GM12891 (cell line): ENCODE measurements at regions not wholly inside any gene's neighbourhood (a gene's known extent, or its start where the extent isn't known, plus 50 kb on each side); places are given as distances from the start of the nearest gene placed in this dataset.

Source experiments
- DNase-seq: peaks from one replicate; pipeline ENCODE4 v3.0.0; 2011; ENCODE audit warnings: low spot score; ENCODE audit not compliant: insufficient read length
- FAIRE-seq: peaks from 2 replicates; lab custom pipeline; 2011; peaks lifted over from hg19 to GRCh38; lab: Jason Lieb, UNC
- PAX5 ChIP-seq: IDR thresholded peaks from 2 replicates; pipeline ENCODE4 v1.6.1; 2011; ENCODE audit warnings: low read length, moderate library complexity, mild to moderate bottlenecking; ENCODE audit not compliant: insufficient read depth, severe bottlenecking
- POLR2A ChIP-seq: IDR thresholded peaks from 2 replicates; pipeline ENCODE4 v1.6.1; 2011; ENCODE audit warnings: low read depth, low read length, control low read depth
- POLR2AphosphoS5 ChIP-seq: IDR thresholded peaks from 2 replicates; pipeline ENCODE4 v1.6.1; 2011; ENCODE audit warnings: low read depth, low read length, control low read depth
- POU2F2 ChIP-seq: IDR thresholded peaks from 2 replicates; pipeline ENCODE4 v1.6.1; 2011; ENCODE audit warnings: low read depth, mild to moderate bottlenecking, control low read depth, low read length, moderate library complexity
- SPI1 ChIP-seq: IDR thresholded peaks from 2 replicates; pipeline ENCODE4 v1.6.1; 2011; ENCODE audit warnings: low read depth, low read length, control low read depth
- TAF1 ChIP-seq: IDR thresholded peaks from 2 replicates; pipeline ENCODE4 v1.6.1; 2011; ENCODE audit warnings: low read depth, low read length, control low read depth

GRCh38 chr1:65486613-65487012 is 66.1 kb downstream of the LEPR start:
- FAIRE-seq (no peak), DNase-seq (no peak)
- TF ChIP-seq POLR2AphosphoS5 = no peak
- TF ChIP-seq SPI1 = no peak
- no peak for TF ChIP-seq TAF1
- no peak for TF ChIP-seq POU2F2
- TF ChIP-seq POLR2A = no peak
- no peak for TF ChIP-seq PAX5

- no peak for FAIRE-seq
- TF ChIP-seq TAF1 (no peak), SPI1 (no peak), PAX5 (no peak), POLR2AphosphoS5 (no peak), POLR2A (no peak), POU2F2 (no peak)
Observed at GRCh38 chr1:65489481-65489880, 69.0 kb downstream of the LEPR start.

GRCh38 chr1:65490231-65491009 is 70.0 kb downstream of the LEPR start:
- TF ChIP-seq POU2F2 = no peak
- no peak for TF ChIP-seq POLR2A
- TF ChIP-seq SPI1 = no peak
- no peak for TF ChIP-seq PAX5
- TF ChIP-seq POLR2AphosphoS5 = no peak
- TF ChIP-seq TAF1 = no peak
- FAIRE-seq = no peak
- no peak for DNase-seq

More at GRCh38 chr1:65489481-65489880, 69.0 kb downstream of the LEPR start:
- no peak for DNase-seq

GRCh38 chr1:65491472-65491871 is 71.0 kb downstream of the LEPR start:
- DNase-seq (no peak), FAIRE-seq (no peak)
- TF ChIP-seq PAX5 (no peak), TAF1 (no peak), POLR2A (no peak), SPI1 (no peak), POLR2AphosphoS5 (no peak), POU2F2 (no peak)

- DNase-seq (no peak), FAIRE-seq (no peak)
- TF ChIP-seq PAX5 (no peak), SPI1 (no peak), POLR2AphosphoS5 (no peak), POU2F2 (no peak), TAF1 (no peak), POLR2A (no peak)
Observed at GRCh38 chr1:65493802-65494201, 73.3 kb downstream of the LEPR start.

- TF ChIP-seq POU2F2 (no peak), POLR2AphosphoS5 (no peak), POLR2A (no peak), SPI1 (no peak), TAF1 (no peak), PAX5 (no peak)
- DNase-seq = no peak
- no peak for FAIRE-seq
Observed at GRCh38 chr1:65494671-65495070, 74.2 kb downstream of the LEPR start.

- TF ChIP-seq SPI1 = no peak
- TF ChIP-seq TAF1 = no peak
- no peak for TF ChIP-seq PAX5
- no peak for TF ChIP-seq POLR2A
- no peak for TF ChIP-seq POLR2AphosphoS5
- TF ChIP-seq POU2F2 = no peak
- DNase-seq (no peak), FAIRE-seq (no peak)
Observed at GRCh38 chr1:65495137-65495536, 74.7 kb downstream of the LEPR start.

GRCh38 chr1:65497256-65497830 is 76.9 kb downstream of the LEPR start:
- FAIRE-seq (no peak), DNase-seq (no peak)
- TF ChIP-seq TAF1 (no peak), POLR2AphosphoS5 (no peak), POLR2A (no peak), POU2F2 (no peak), PAX5 (no peak), SPI1 (no peak)

GRCh38 chr1:65503427-65503826 is 83.0 kb downstream of the LEPR start:
- FAIRE-seq (no peak), DNase-seq (no peak)
- no peak for TF ChIP-seq POLR2AphosphoS5
- no peak for TF ChIP-seq PAX5
- TF ChIP-seq POU2F2 = no peak
- no peak for TF ChIP-seq TAF1
- no peak for TF ChIP-seq POLR2A
- TF ChIP-seq SPI1 = no peak
